H9 (cell line): ENCODE measurements at regions not wholly inside any gene's neighbourhood (a gene's known extent, or its start where the extent isn't known, plus 50 kb on each side); places are given as distances from the start of the nearest gene placed in this dataset.

ENCODE experiments used
- DNase-seq: peaks from one replicate; pipeline ENCODE4 v3.0.0-alpha.2; 2017
- H2AFZ ChIP-seq: one replicate; pipeline ENCODE4 v1.6.1; 2013; ENCODE audit warnings: mild to moderate bottlenecking, low read length, control low read depth, moderate library complexity
- H2AK5ac ChIP-seq: 2 replicates; pipeline ENCODE4 v1.6.1; 2013; ENCODE audit warnings: low read length, control low read depth, mixed read lengths; ENCODE audit not compliant: insufficient read length
- H2BK120ac ChIP-seq: one replicate; pipeline ENCODE4 v1.6.1; 2013; ENCODE audit warnings: low read depth, mild to moderate bottlenecking, low read length, control low read depth, inconsistent platforms; ENCODE audit not compliant: poor library complexity, severe bottlenecking
- H2BK12ac ChIP-seq: 2 replicates; pipeline ENCODE4 v1.6.1; 2013; ENCODE audit warnings: low read length, control low read depth, mixed read lengths, low read depth; ENCODE audit not compliant: insufficient read length
- H2BK15ac ChIP-seq: 2 replicates; pipeline ENCODE4 v1.6.1; 2013; ENCODE audit warnings: low read depth, low read length, control low read depth
- H2BK20ac ChIP-seq: one replicate; pipeline ENCODE4 v1.6.1; 2013; ENCODE audit warnings: low read depth, mild to moderate bottlenecking, low read length, control low read depth, inconsistent platforms; ENCODE audit not compliant: poor library complexity, severe bottlenecking
- H2BK5ac ChIP-seq: 2 replicates; pipeline ENCODE4 v1.6.1; 2013; ENCODE audit warnings: low read length, control low read depth, mixed read lengths; ENCODE audit not compliant: insufficient read length
- H3K14ac ChIP-seq: 2 replicates; pipeline ENCODE4 v1.6.1; 2013; ENCODE audit warnings: low read length, control low read depth; ENCODE audit not compliant: insufficient read depth
- H3K18ac ChIP-seq: 2 replicates; pipeline ENCODE4 v1.6.1; 2013; ENCODE audit warnings: low read depth, mild to moderate bottlenecking, mixed read lengths, low read length, control low read depth; ENCODE audit not compliant: insufficient read length
- H3K23ac ChIP-seq: 2 replicates; pipeline ENCODE4 v1.6.1; 2013; ENCODE audit warnings: low read length, control low read depth, mixed read lengths, low read depth; ENCODE audit not compliant: insufficient read length
- H3K23me2 ChIP-seq: 2 replicates; pipeline ENCODE4 v1.6.1; 2013; ENCODE audit warnings: low read depth, mild to moderate bottlenecking, mixed read lengths, low read length, control low read depth; ENCODE audit not compliant: insufficient read length, poor library complexity, severe bottlenecking
- H3K27ac ChIP-seq: 2 replicates; pipeline ENCODE4 v1.5.1; 2013; ENCODE audit warnings: low read length, control low read depth, mixed read lengths, low read depth; ENCODE audit not compliant: insufficient read length
- H3K27me3 ChIP-seq: 2 replicates; pipeline ENCODE4 v1.6.1; 2013; ENCODE audit warnings: low read length, control low read depth, inconsistent platforms; ENCODE audit not compliant: insufficient read depth
- H3K4ac ChIP-seq: 2 replicates; pipeline ENCODE4 v1.6.1; 2013; ENCODE audit warnings: low read depth, mild to moderate bottlenecking, control low read depth, inconsistent platforms, low read length, moderate library complexity
- H3K4me1 ChIP-seq: 2 replicates; pipeline ENCODE4 v1.6.1; 2013; ENCODE audit warnings: low read length, control low read depth, inconsistent platforms; ENCODE audit not compliant: insufficient read depth
- H3K4me2 ChIP-seq: 2 replicates; pipeline ENCODE4 v1.6.1; 2013; ENCODE audit warnings: low read length, control low read depth, mixed read lengths; ENCODE audit not compliant: insufficient read length, insufficient read depth
- H3K56ac ChIP-seq: 2 replicates; pipeline ENCODE4 v1.6.1; 2013; ENCODE audit warnings: low read depth, mild to moderate bottlenecking, mixed read lengths, low read length, control low read depth; ENCODE audit not compliant: insufficient read length
- H3K79me1 ChIP-seq: 2 replicates; pipeline ENCODE4 v1.6.1; 2013; ENCODE audit warnings: low read depth, mild to moderate bottlenecking, moderate library complexity, low read length, control low read depth, inconsistent platforms; ENCODE audit not compliant: insufficient read depth, poor library complexity, severe bottlenecking
- H3K79me2 ChIP-seq: 2 replicates; pipeline ENCODE4 v1.6.1; 2013; ENCODE audit warnings: low read length, control low read depth, inconsistent platforms; ENCODE audit not compliant: insufficient read depth
- H3K9ac ChIP-seq: 2 replicates; pipeline ENCODE4 v1.6.1; 2013; ENCODE audit warnings: low read length, control low read depth, mixed read lengths; ENCODE audit not compliant: insufficient read length; ENCODE audit errors: extremely low read depth
- H3K9me3 ChIP-seq: one replicate; pipeline ENCODE4 v1.6.1; 2013; ENCODE audit warnings: low read depth, low read length, inconsistent platforms; ENCODE audit not compliant: control insufficient read depth
- H3T11ph ChIP-seq: one replicate; pipeline ENCODE4 v1.6.1; 2013; ENCODE audit warnings: mild to moderate bottlenecking, low read length, control low read depth, inconsistent platforms
- H4K20me1 ChIP-seq: one replicate; pipeline ENCODE4 v1.6.1; 2013; ENCODE audit not compliant: control insufficient read depth, insufficient read length, insufficient read depth
- H4K5ac ChIP-seq: 2 replicates; pipeline ENCODE4 v1.6.1; 2013; ENCODE audit warnings: low read depth, mild to moderate bottlenecking, mixed read lengths, low read length, control low read depth; ENCODE audit not compliant: insufficient read length
- H4K8ac ChIP-seq: replicated peaks from 2 replicates; pipeline ENCODE4 v1.6.1; 2013; ENCODE audit warnings: low read length, control low read depth, mixed read lengths, low read depth; ENCODE audit not compliant: insufficient read length
- H4K91ac ChIP-seq: 2 replicates; pipeline ENCODE4 v1.6.1; 2013; ENCODE audit warnings: low read depth, mild to moderate bottlenecking, moderate library complexity, mixed read lengths, low read length, control low read depth; ENCODE audit not compliant: insufficient read length
- H3K27ac Mint-ChIP-seq, 3 experiments: 2 replicates in 2 of 3; 3 replicates in 1 of 3; pipeline ENCODE4 v1.8.0; 2020 to 2021; ENCODE audit warnings: mixed read lengths in 3 of 3, mild to moderate bottlenecking in 1 of 3, moderate library complexity in 1 of 3
- H3K27me3 Mint-ChIP-seq: 2 replicates; pipeline ENCODE4 v1.8.0; 2021; ENCODE audit warnings: low read depth, mild to moderate bottlenecking, moderate library complexity, mixed read lengths
- H3K36me3 Mint-ChIP-seq, 3 experiments: 2 replicates in 2 of 3; 3 replicates in 1 of 3; pipeline ENCODE4 v1.8.0; 2020 to 2021; ENCODE audit warnings: low read depth in 3 of 3, mixed read lengths in 3 of 3; ENCODE audit not compliant: insufficient read depth in 1 of 3
- H3K4me1 Mint-ChIP-seq, 2 experiments: 2 replicates each; pipeline ENCODE4 v1.8.0; 2020; ENCODE audit warnings: mixed read lengths in 2 of 2
- H3K4me3 Mint-ChIP-seq, 2 experiments: 2 replicates in 1 of 2; 3 replicates in 1 of 2; pipeline ENCODE4 v1.8.0; 2020 to 2021; ENCODE audit warnings: mild to moderate bottlenecking in 2 of 2, mixed read lengths in 2 of 2, moderate library complexity in 1 of 2
- H3K9me3 Mint-ChIP-seq, 2 experiments: 2 replicates in 1 of 2; 3 replicates in 1 of 2; pipeline ENCODE4 v1.8.0; 2020; ENCODE audit warnings: mild to moderate bottlenecking in 2 of 2, mixed read lengths in 2 of 2, moderate library complexity in 1 of 2
- CTCF ChIP-seq: fragments of 200-600 bp; sonication (generic); conservative IDR thresholded peaks from 3 replicates; pipeline ENCODE4 v1.8.0; 2021; ENCODE audit warnings: antibody characterized with exemption, mild to moderate bottlenecking
- WGBS: extraction: QIAGEN DNeasy Blood & Tissue Kit; methylation state at CpG from one replicate; pipeline ENCODE4 v1.1.7; 2013; ENCODE audit warnings: missing lambda C conversion rate, low lambda C conversion rate, mixed read lengths; ENCODE audit not compliant: insufficient read length; ENCODE audit errors: extremely low coverage; 5-methylcytosine and 5-hydroxymethylcytosine counted together

- H3K4ac ChIP-seq: no peak overlapping the region
- no peak overlapping the region for H3K14ac ChIP-seq
- H4K5ac ChIP-seq: no peak overlapping the region
- no peak overlapping the region for H4K91ac ChIP-seq
- no peak overlapping the region for H2BK120ac ChIP-seq
- H3K27me3 ChIP-seq: no peaks in the 10 kb centered on the region
- Mint-ChIP-seq H3K9me3 (no peaks in the 10 kb centered on the region), H3K4me1 (peaks cover 0 to 11% of the 10 kb centered on the region in 2 experiments; a peak in 3 of 4 replicates), H3K27ac (no peak overlapping the region), H3K4me3 (no peak overlapping the region), H3K36me3 (no peaks in the 10 kb centered on the region), H3K27me3 (peaks cover 11% of the 10 kb centered on the region)
- H3K9ac ChIP-seq: no peak overlapping the region
- H3K4me2 ChIP-seq: no peak overlapping the region
- H2BK12ac ChIP-seq: no peak overlapping the region
- WGBS: no CpG with 5 or more reads among the region's 22 CpGs
- H4K20me1 ChIP-seq: no peaks in the 10 kb centered on the region
- no peaks in the 10 kb centered on the region for H3K9me3 ChIP-seq
- no peaks in the 10 kb centered on the region for H3K23me2 ChIP-seq
- no peak for DNase-seq
- H3T11ph ChIP-seq: no peak overlapping the region
- H4K8ac ChIP-seq: no peak overlapping the region
- no peak overlapping the region for H3K56ac ChIP-seq
- no peaks in the 10 kb centered on the region for H3K79me1 ChIP-seq
- no peaks in the 10 kb centered on the region for H3K79me2 ChIP-seq
- H3K18ac ChIP-seq: no peak overlapping the region
- no peaks in the 10 kb centered on the region for H3K4me1 ChIP-seq
- H2BK5ac ChIP-seq: no peak overlapping the region
- no peak for TF ChIP-seq CTCF
- H3K27ac ChIP-seq: no peak overlapping the region
- no peak overlapping the region for H2BK20ac ChIP-seq
- no peak overlapping the region for H2AFZ ChIP-seq
- H3K23ac ChIP-seq: no peak overlapping the region
- H2BK15ac ChIP-seq: no peak overlapping the region
- no peak overlapping the region for H2AK5ac ChIP-seq
Observed at GRCh38 chr16:86219655-86220445, 290.5 kb upstream of the FOXF1 start.
